Body of pancreas (tissue), 4 donors: ENCODE measurements at regions not wholly inside any gene's neighbourhood (a gene's known extent, or its start where the extent isn't known, plus 50 kb on each side); places are given as distances from the start of the nearest gene placed in this dataset.

Experiments used
- CTCF ChIP-seq, 7 experiments: fragments of 450-650 bp in 4 of 7; fragments of 200-600 bp in 3 of 7; sonication (generic) in 3 of 7; IDR thresholded peaks; one replicate each; pipeline ENCODE4 v1.5.1; 2016 to 2019; ENCODE audit warnings: antibody characterized with exemption in 7 of 7
- POLR2A ChIP-seq, 3 donors: fragments of 450-650 bp; IDR thresholded peaks; one replicate each; pipeline ENCODE4 v1.6.1; 2016; ENCODE audit warnings: antibody characterized with exemption in 3 of 3, mild to moderate bottlenecking in 2 of 3

GRCh38 chr20:41818369-41818768 lies 200.2 kb upstream of the CHD6 start:
- TF ChIP-seq CTCF (IDR thresholded peaks at IDR 0.05): no peak
- no peak for TF ChIP-seq POLR2A (IDR thresholded peaks at IDR 0.05)
